ENCODE measurements at regions not wholly inside any gene's neighbourhood (a gene's known extent, or its start where the extent isn't known, plus 50 kb on each side); places are given as distances from the start of the nearest gene placed in this dataset.
"Not testable (repeated sequence)": the region's sequence is repeated elsewhere in the genome, so short reads cannot be mapped to it uniquely, and the experiment has no call there.

DNA sequence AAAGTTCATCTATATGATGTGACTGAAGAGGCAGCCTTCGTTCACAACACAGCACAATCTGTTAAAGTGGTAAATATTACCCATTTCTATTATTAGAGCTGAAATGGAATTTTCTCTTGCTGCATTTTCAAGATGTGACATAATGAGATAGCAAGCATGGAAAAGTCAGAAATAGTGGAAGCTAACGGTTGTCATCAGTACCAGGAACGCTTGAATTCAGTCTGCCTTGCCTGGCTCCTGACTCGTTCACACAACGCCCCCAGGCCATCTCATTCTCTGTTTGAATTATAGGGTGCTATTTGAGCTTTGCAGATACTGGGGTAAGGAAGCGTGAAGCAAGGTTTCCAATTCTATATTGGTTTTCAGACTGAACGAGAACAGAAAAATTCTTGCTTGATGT, 116.5 kb upstream of the MAP3K7 start:
- intact Hi-C loops (cut with DNase I), result no loop called here
- DNase-seq (ENCODE audit: low spot score) (no peak), ATAC-seq (no peak)

DNA sequence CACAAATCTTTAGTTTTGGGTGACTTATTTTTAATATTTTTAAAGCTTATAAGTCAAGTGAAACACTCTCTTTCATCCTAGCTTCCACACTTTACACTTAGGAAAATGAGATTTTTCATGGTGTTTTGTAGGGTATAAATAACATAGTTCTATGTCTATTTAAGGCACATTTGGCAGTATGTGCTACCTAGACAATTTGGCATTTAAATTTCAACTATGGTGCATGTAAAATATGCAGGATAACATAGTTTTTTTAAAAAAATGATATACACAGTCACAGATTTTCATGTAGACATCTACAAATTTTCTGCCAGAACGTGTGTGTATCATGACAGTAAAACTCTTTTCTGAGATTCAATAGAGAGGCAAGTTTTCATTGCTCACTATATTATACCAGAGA, 115.1 kb upstream of the MAP3K7 start:
- no peak for DNase-seq (ENCODE audit: low spot score)
- intact Hi-C loops (cut with DNase I), result no loop called here
- ATAC-seq, result no peak

DNA sequence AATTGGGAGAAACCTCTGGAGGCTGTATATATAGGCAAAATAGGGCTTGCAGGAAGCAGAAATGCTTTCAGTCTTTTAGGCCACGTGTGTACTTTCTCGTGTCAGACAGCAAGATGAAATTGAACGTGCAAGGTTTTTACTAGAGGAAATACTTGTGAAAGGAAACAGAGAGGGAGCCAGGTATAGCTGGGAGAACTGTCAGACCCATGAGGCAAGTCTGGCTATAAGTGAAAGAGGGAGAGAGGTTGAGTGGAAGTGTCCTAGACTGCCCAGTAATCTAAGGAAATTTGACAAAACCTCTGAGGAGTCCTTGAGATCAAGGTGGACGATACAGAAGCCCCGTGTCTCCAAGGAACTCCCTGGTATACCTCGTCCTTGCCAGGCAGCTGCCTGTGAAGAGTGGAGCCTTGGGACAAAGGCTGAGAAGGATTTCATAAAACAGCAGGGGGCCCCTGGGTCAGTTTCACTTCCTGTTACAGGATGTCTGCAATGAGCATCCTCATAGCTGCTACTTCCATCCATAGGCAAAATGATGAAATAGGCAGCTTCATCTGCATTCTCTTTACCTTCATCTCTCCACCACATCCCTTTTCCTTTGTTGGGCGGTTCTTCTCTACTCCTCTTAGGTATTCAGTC, 114.4 kb upstream of the MAP3K7 start:
- DNase-seq (ENCODE audit: low spot score) (no peak), ATAC-seq (no peak)
- intact Hi-C loops (cut with DNase I), result no loop called here

DNA sequence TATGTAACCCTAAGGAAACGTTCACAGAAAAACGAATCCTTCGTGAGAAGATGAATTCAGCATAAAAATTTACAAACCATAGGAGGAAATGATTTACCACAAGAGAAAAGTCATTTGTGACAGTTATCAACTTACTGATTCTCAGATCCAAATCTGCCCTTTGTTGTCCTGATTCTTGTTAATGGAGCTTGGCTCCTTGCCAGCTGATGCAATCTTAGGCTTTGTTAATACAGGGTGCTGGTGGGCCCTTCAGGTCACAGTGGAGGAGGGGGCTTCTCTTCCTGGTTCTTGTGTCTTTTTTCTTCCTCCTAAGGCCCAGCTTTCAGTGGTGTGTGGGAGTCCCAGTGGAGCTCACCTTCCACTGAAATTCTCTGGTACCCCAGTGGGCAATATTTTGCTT, 108.4 kb upstream of the MAP3K7 start:
- intact Hi-C loops (cut with DNase I), result no loop called here
- DNase-seq (ENCODE audit: low spot score) (no peak), ATAC-seq (no peak)

DNA sequence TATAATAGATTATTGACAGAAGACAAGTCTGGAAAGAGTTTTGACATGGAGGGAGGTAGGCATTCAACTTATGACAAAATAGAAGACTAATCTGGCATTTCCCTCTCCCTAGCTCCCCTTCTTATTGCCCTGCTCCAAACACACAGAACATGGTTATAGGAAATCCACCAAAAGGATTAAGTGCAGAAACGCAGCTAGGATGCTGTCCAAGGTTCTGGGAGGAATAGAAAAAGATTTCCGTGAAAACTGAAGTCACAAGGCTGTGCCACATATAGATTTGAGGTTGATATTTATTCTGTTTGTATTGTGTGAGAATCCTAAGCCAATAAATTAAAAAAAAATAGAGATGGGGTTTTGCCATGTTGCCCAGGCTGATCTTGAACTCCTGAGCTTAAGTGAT, 107.9 kb upstream of the MAP3K7 start:
- no peak for ATAC-seq

DNA sequence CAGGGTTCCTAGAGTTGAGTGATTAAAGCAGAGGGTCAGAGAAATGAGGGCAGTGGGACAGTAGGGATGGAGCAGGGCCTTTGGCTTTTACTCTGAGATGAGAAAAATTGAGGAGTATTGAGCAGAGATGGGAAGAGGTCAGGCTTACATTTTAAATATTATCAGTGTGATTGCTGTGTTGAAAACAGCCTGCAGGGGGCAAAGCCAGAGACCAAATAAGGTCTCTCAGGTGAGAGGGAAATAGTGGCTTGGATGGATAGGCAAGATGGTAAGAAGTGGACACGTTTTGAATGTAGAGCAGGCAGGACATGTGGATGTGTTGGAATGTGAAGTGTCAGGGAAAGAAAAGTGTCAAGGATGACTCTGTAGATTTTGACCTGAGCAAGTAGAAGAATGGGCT, 105.0 kb upstream of the MAP3K7 start:
- no peak for DNase-seq (ENCODE audit: low spot score)
- ATAC-seq, result no peak
- intact Hi-C loops (cut with DNase I), result no loop called here

More for the DNA sequence above, 107.9 kb upstream of the MAP3K7 start:
- intact Hi-C loops (cut with DNase I), result no loop called here
- DNase-seq (ENCODE audit: low spot score), result no peak

DNA sequence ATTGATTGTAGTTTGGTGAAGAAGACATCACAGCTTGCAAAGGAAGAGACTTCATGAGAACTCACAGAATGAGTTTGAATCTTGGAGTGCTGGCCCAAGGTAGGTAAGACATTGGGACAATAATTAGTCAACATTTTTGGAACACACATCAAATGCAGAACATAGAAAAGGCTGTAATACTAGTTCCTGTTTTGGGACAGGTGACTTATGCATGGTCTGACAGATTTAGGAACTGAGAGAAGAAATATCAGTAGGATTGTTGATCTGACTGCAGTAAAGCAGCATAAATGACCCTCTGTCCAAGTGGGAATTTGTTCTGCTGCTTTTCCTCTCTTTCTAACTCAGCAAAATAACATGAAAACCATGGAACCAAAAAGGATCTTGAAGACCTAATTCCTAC, 102.3 kb upstream of the MAP3K7 start:
- ATAC-seq (no peak), DNase-seq (ENCODE audit: low spot score) (no peak)
- intact Hi-C loops (cut with DNase I), result no loop called here

DNA sequence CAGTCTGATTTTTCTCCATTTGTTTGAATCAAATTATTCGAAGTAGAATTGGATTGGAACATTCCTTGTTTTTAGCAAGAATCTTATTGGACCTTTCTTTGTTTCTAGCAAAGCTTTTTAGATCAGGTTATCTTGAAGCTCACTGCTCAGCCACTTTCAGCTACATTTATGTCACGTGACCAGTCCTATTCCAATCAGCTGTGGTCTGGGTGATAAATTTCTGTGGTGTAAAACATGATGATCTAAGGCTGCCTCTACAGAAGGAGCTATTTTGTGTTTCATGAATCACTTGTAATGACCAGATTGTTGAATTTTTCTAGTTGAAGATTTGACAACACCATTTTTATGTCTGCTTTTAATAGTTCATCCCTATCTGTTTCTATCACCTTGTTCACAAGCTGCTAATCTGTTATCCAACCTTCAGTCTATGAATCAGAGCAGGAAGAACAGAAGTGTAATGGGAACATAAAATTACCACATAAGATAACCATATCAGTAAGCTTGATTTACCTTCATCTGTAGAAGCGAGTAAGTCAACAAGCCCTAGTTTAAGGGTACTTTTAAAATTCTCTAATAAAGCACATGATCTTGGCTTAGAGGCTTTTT, 101.0 kb upstream of the MAP3K7 start:
- intact Hi-C loops (cut with DNase I), result no loop called here
- ATAC-seq, result no peak
- DNase-seq (ENCODE audit: low spot score), result no peak

DNA sequence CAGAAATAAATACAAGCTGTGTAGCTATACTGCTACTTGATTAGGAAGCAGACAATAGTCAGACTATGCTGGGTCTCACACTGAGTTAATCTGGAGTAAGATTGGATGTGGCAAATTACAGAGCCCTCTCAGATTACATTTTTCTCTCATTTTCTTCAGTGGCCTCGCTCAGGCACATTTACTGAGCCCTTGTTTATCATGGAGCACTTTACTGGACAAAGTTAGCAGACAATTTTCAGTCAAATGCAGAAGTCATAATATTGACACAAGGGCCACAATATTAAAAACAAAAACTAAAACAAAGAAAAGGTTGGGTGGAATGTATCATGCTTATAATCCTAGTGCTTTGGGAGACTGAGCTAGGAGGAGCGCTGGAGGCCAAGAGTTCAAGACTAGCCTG, 95.0 kb upstream of the MAP3K7 start:
- intact Hi-C loops (cut with DNase I), result no loop called here
- ATAC-seq (no peak), DNase-seq (ENCODE audit: low spot score) (no peak)

DNA sequence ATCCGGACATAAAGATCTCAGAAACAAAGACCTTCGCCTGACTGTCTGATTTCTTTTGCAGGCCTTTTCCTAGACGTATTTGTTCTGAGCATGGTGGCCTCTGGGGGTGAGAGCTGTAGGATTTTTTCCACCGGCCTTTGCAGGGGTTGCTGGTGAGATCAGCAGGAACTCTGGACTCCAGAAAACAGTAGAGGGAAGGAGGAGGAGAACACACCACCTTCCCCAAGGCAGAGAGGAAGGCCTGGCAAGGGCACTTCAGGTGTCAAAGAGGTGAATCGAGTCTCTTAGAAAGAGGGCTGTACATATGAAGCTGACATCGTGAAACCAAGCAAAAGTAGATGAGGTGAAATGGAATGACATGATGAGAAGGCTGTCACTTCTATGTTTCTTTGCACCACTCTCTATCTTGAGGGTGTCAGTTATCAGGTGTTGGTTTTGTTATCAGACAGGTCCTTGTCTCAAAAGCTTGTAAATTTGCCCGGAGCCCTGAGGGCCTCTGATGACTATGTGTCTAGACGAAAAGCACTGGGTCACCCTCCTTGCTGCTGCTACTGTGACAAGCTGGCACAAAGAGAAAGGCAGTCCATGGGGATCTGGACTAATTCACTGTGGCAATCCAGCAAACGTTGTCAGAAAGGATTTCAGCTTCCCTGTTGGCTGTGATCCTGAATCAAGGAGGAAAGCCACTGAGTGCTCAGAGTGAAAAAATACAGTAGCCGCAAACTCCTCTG, 91.3 kb upstream of the MAP3K7 start:
- DNase-seq (ENCODE audit: low spot score), result no peak
- ATAC-seq, result no peak
- intact Hi-C loops (cut with DNase I), result no loop called here

DNA sequence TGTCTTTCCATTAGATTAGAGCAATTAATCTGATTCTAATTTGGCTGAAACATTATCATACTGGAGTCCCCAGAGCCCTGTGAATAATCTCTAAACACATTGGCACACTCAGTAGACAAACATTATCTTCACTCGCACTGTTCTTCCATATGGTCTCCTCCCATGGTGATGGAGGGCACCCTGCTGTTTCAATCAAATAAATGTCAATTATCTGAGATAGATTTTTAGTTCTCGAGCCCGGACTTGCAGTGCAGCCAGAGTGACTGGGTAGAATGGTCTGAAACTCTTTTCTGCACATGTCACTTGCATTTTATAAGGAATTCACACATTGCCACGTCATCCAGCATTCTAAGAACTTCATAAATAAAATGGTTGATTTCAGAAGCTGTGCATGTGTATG, 90.6 kb upstream of the MAP3K7 start:
- intact Hi-C loops (cut with DNase I), result no loop called here
- DNase-seq (ENCODE audit: low spot score), result no peak
- ATAC-seq, result no peak

DNA sequence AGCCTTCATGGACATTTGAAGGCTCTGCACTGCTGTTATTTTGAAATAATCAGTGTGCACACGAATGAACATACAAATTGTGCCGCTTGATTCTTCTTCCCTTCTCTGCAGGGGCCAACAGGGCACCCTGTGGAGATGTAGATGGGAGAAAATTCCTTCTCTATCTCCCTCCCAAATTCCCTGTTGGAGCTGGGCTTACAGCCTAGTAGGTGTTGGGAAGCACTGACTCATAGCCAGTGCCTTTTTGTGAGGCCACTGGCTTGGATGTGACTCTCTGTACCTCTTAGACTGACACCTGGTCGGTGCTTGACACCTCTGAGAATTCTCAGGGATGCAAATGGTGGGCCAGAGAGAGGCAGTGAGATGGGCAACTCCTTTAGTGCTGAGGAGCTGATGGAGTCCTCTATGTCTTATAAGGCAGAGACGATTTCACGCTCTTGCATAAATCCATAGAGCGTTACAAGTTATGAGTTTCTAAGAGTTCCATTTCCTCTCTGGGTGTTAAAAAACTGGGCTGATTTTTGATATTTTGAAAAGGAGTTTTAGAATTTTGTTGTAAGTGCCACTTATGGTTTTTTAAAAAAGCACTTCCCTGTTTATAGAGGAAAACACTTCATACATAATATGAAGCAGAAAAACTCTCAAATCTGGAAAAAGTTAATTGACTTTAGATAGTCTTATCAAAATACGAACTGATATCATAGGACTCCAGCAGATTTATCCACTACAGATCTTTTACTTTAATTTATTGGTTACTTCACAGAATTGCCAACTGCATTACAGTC, 89.8 kb upstream of the MAP3K7 start:
- no peak for DNase-seq (ENCODE audit: low spot score)
- intact Hi-C loops (cut with DNase I), result no loop called here
- ATAC-seq, result no peak

DNA sequence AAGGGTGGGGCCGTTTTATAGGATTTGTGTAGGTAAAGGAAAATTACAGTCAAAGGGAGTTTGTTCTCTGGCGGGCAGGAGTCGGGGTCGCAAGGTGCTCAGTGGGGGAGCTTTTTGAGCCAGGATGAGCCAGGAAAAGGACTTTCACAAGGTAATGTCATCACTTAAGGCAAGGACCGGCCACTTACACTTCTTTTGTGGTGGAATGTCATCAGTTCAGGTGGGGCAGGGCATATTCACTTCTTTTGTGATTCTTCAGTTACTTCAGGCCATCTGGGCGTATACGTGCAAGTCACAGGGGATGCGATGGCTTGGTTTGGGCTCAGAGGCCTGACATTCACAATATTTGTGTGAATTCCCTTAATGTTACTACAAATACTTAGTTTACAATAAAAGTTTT, 88.2 kb upstream of the MAP3K7 start:
- DNase-seq (ENCODE audit: low spot score); ATAC-seq; intact Hi-C loops (cut with DNase I): not testable (repeated sequence)

DNA sequence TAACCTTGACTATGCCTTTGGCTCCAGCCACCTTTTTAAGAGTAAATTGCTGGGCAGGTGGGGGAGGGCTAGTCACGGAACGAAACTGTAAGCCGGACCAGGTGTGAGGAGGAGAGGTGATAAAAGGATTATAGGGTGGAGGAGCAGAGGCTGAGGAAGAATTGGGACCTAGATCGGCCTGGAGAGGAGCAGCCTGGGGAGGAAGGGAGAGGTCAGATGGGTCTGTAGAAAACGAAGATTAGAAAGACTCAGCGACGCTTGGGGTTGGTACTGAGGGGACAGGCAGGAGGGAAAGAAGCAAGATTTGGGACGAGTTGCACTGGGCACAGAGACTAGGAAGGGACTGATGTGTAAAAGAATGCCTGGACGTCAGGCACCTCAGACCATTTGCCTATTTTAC, 87.2 kb upstream of the MAP3K7 start:
- ATAC-seq; DNase-seq (ENCODE audit: low spot score); intact Hi-C loops (cut with DNase I): not testable (repeated sequence)

DNA sequence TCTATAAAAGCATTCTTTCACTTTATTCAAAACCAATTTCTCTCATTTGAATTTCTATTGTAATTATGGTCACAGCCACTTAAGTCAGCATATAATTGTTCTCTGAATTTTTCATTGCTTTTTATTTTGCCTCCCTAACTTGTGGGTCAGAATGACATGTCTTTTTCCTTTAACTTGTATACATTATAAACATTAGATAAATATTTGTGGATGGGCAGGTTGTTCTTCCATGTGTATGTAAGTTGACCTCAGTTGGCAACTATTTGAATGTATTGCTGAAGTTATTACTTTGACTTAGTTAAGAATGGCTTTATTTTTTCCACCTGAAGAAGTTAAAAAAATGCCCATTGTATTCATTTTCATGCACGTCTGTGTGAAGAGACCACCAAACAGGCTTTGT, 83.0 kb upstream of the MAP3K7 start:
- intact Hi-C loops (cut with DNase I), result no loop called here

DNA sequence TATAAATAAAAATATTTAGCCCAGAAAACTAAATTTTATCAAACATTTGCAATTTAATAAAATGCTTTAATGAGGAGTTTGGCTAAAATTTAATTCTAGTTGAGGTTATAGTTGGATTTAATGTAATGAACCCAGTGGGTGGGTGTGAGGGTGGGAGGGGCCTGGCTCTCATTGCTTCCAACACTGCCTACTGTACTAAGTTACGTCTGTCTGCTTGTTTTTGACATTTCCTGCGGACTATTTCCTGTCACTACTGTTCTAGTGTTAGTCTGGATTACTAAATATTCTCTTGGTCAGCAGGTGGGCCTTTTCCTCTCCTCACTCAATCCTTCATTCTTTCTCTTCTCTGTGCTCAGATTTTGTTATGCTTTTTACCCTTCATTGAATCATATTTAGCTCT, 82.5 kb upstream of the MAP3K7 start:
- intact Hi-C loops (cut with DNase I), result no loop called here
- no peak for DNase-seq (ENCODE audit: low spot score)
- ATAC-seq, result no peak

More for the DNA sequence above, 83.0 kb upstream of the MAP3K7 start:
- ATAC-seq (no peak), DNase-seq (ENCODE audit: low spot score) (no peak)

DNA sequence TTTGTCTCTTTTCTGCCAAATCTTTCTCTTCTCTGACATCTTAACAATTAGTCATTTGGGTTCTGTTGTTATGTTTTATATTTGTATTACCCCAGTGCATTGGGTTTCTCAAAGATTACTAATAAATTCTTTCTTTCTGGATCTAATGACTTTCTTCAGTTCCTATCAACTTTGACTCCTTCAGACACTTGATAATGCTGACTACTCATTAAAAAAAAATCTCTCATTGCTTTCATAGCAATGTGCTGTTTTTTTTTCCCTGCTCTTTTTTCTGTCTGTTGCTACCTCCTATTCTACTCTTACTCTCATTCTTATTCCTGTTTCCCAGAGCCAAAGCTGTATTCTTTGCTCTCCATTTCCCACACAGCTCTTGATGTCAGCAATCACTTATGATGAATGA, 81.3 kb upstream of the MAP3K7 start:
- intact Hi-C loops (cut with DNase I), result no loop called here
- ATAC-seq (no peak), DNase-seq (ENCODE audit: low spot score) (no peak)

DNA sequence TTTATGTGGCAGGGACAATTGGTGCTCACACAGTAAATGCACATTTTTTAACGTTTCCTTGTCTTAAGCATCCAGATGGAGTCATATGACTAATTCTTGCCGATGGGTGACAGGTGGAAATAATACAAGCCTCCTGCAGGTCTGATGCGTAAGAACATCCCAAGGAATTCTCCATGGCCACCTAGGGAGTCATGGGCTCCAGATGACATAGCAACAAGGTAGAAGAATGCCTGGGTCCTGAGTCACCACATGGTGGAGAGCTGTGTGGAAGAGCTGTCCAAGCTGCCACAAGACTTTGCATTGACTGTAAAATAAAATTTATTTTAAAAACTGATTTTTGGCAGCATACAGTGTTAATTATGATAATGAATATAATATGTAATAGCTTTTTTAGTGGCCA, 77.0 kb upstream of the MAP3K7 start:
- intact Hi-C loops (cut with DNase I), result no loop called here
- ATAC-seq, result no peak

DNA sequence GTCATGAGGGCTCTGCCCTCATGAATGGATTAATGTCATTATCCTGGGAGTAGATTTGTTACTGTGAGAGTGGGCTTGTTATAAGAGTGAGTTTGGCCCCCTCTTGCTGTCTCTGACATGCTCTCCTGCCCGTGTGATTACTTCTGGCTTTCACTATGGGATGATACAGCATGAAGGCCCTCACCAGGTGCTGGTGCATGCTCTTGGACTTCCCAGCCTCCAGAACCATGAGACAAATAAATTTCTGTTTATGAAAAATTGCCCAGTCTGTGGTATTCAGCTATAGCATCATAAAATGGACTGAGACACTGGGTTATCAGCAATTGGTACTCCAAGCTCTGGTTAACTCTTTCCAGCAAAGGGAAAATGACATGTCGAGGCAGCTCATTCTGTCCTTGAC, 76.2 kb upstream of the MAP3K7 start:
- no peak for DNase-seq (ENCODE audit: low spot score)
- intact Hi-C loops (cut with DNase I), result no loop called here
- no peak for ATAC-seq

More for the DNA sequence above, 77.0 kb upstream of the MAP3K7 start:
- no peak for DNase-seq (ENCODE audit: low spot score)

DNA sequence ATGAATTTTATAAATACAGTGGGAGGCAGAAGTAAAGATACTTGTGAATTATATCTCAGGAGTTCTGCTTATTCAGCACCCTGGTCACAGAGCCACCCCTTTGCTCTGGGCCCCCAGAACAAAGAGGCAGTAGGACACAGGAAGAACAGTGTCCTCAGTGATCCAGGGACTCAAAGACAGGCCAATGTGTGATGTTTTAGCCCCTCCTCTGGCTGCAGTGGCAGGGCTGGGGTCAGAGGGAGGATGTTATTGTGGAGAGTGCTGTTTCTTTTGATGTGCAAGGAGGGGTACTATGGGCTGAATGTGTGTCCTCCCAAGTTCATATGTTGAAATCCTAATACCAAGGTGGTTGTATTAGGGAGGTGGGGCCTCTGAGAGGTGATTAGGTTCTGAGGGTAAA, 74.1 kb upstream of the MAP3K7 start:
- DNase-seq (ENCODE audit: low spot score), result no peak
- no peak for ATAC-seq
- intact Hi-C loops (cut with DNase I), result no loop called here

Data from sciatic nerve (tissue), 2 donors.